IMR-90 (cell line): ENCODE measurements at regions not wholly inside any gene's neighbourhood (a gene's known extent, or its start where the extent isn't known, plus 50 kb on each side); places are given as distances from the start of the nearest gene placed in this dataset.

Experiments
- ATAC-seq: fragments of 200-7000 bp; cut with Tn5 transposase; 2 replicates; pipeline ENCODE4 v1.9.1; 2020; ENCODE audit warnings: low read depth, mild to moderate bottlenecking, moderate library complexity
- BruUV-seq: library from RNA; stranded (reverse); fragments of 400-500 nt; replicated peaks from 2 replicates; lab custom pipeline; 2021; lab: Mats Ljungman, UMichigan
- CTCF ChIA-PET: fragments of 300-600 bp; formaldehyde crosslinking; extraction: SDS; loops from one replicate; lab custom pipeline; 2021; ENCODE audit warnings: antibody characterized with exemption; lab: Yijun Ruan, JAX
- POLR2A ChIA-PET: fragments of 300-600 bp; sonication (Branson Sonifier 250); formaldehyde crosslinking; loops from one replicate; lab custom pipeline; 2022; ENCODE audit warnings: antibody characterized with exemption; ENCODE audit not compliant: unreplicated experiment; lab: Charles Lee
- DNase-seq: peaks from one replicate; pipeline ENCODE4 v3.0.0; 2013
- H2AFZ ChIP-seq: replicated peaks from 2 replicates; pipeline ENCODE3; 2013; ENCODE audit warnings: low read length, mild to moderate bottlenecking; ENCODE audit not compliant: poor library complexity
- H2AK5ac ChIP-seq: 2 replicates; pipeline ENCODE4 v1.6.1; 2013; ENCODE audit warnings: low read depth, low read length, inconsistent platforms
- H2AK9ac ChIP-seq: replicated peaks from 2 replicates; pipeline ENCODE3; 2013; ENCODE audit warnings: mild to moderate bottlenecking, low read depth, low read length, moderate library complexity; ENCODE audit not compliant: poor library complexity
- H2BK120ac ChIP-seq: 2 replicates; pipeline ENCODE4 v1.6.1; 2013; ENCODE audit warnings: low read depth, low read length, inconsistent platforms
- H2BK15ac ChIP-seq: 3 replicates; pipeline ENCODE4 v1.6.1; 2013; ENCODE audit warnings: low read depth, low read length, inconsistent platforms
- H2BK20ac ChIP-seq: 2 replicates; pipeline ENCODE4 v1.6.1; 2013; ENCODE audit warnings: low read depth, mild to moderate bottlenecking, inconsistent platforms, low read length, moderate library complexity
- H2BK5ac ChIP-seq: 2 replicates; pipeline ENCODE4 v1.6.1; 2013; ENCODE audit warnings: mild to moderate bottlenecking, low read depth, low read length, inconsistent platforms; ENCODE audit not compliant: poor library complexity, severe bottlenecking
- H3K14ac ChIP-seq: replicated peaks from 2 replicates; pipeline ENCODE4 v1.6.1; 2013; ENCODE audit warnings: low read depth, low read length, inconsistent platforms
- H3K18ac ChIP-seq: 2 replicates; pipeline ENCODE4 v1.6.1; 2013; ENCODE audit warnings: low read depth, low read length, control low read depth
- H3K23ac ChIP-seq: 2 replicates; pipeline ENCODE4 v1.6.1; 2013; ENCODE audit warnings: low read depth, low read length, inconsistent platforms
- H3K27ac ChIP-seq: 2 replicates; pipeline ENCODE4 v1.5.1; 2013; ENCODE audit warnings: mild to moderate bottlenecking, control low read depth, low read length; ENCODE audit not compliant: insufficient read depth
- H3K27me3 ChIP-seq: 2 replicates; pipeline ENCODE4 v1.6.1; 2013; ENCODE audit warnings: low read length; ENCODE audit not compliant: control insufficient read depth, insufficient read depth
- H3K36me3 ChIP-seq: 2 replicates; pipeline ENCODE4 v1.6.1; 2013; ENCODE audit warnings: low read length, mixed read lengths; ENCODE audit not compliant: control insufficient read depth, insufficient read depth
- H3K4ac ChIP-seq: 2 replicates; pipeline ENCODE4 v1.6.1; 2013; ENCODE audit warnings: low read depth, low read length, inconsistent platforms
- H3K4me1 ChIP-seq: 2 replicates; pipeline ENCODE4 v1.6.1; 2013; ENCODE audit warnings: low read length, mixed read lengths; ENCODE audit not compliant: control insufficient read depth, insufficient read depth
- H3K4me2 ChIP-seq: 2 replicates; pipeline ENCODE4 v1.6.1; 2013; ENCODE audit warnings: low read depth, mild to moderate bottlenecking, control low read depth, low read length, moderate library complexity
- H3K4me3 ChIP-seq: 2 replicates; pipeline ENCODE4 v1.5.1; 2013; ENCODE audit warnings: low read depth, mild to moderate bottlenecking, control low read depth, low read length, moderate library complexity; ENCODE audit not compliant: insufficient read depth
- H3K56ac ChIP-seq: 2 replicates; pipeline ENCODE4 v1.6.1; 2013; ENCODE audit warnings: low read length, inconsistent platforms; ENCODE audit not compliant: insufficient read depth; ENCODE audit errors: extremely low read depth
- H3K79me1 ChIP-seq, 2 experiments: 2 replicates each; pipeline ENCODE4 v1.6.1; 2013; ENCODE audit warnings: low read length in 2 of 2, inconsistent platforms in 1 of 2, low read depth in 1 of 2
- H3K9ac ChIP-seq: 2 replicates; pipeline ENCODE4 v1.6.1; 2013; ENCODE audit warnings: low read depth, low read length, control low read depth
- H3K9me1 ChIP-seq: 2 replicates; pipeline ENCODE4 v1.6.1; 2013; ENCODE audit warnings: low read length, inconsistent platforms; ENCODE audit not compliant: insufficient read depth
- H3K9me3 ChIP-seq: 2 replicates; pipeline ENCODE4 v1.6.1; 2013; ENCODE audit warnings: low read length; ENCODE audit not compliant: control insufficient read depth, insufficient read depth
- H4K20me1 ChIP-seq: 2 replicates; pipeline ENCODE4 v1.6.1; 2013; ENCODE audit warnings: low read length, inconsistent platforms; ENCODE audit not compliant: insufficient read depth
- H4K5ac ChIP-seq: 2 replicates; pipeline ENCODE4 v1.6.1; 2013; ENCODE audit warnings: mild to moderate bottlenecking, low read depth, low read length, control low read depth
- H4K8ac ChIP-seq, 2 experiments: 2 replicates each; pipeline ENCODE4 v1.6.1; 2013; ENCODE audit warnings: low read depth in 2 of 2, low read length in 2 of 2, control low read depth in 1 of 2, inconsistent platforms in 1 of 2
- H4K91ac ChIP-seq: 2 replicates; pipeline ENCODE4 v1.6.1; 2013; ENCODE audit warnings: low read depth, low read length, inconsistent platforms; ENCODE audit not compliant: insufficient read depth
- BHLHE40 ChIP-seq: fragments of 150-350 bp; IDR thresholded peaks from 2 replicates; pipeline ENCODE4 v1.6.1; 2016; ENCODE audit warnings: mild to moderate bottlenecking, low read depth, low read length
- CEBPB ChIP-seq: IDR thresholded peaks from 2 replicates; pipeline ENCODE4 v1.6.1; 2012; ENCODE audit warnings: low read depth, low read length, improper control_type of control experiment
- CHD1 ChIP-seq: IDR thresholded peaks from 2 replicates; pipeline ENCODE4 v1.6.1; 2012; ENCODE audit warnings: low read depth, low read length, improper control_type of control experiment
- FOS ChIP-seq: fragments of 150-350 bp; IDR thresholded peaks from 2 replicates; pipeline ENCODE4 v1.6.1; 2016; ENCODE audit warnings: low read depth, low read length
- MAFK ChIP-seq: IDR thresholded peaks from 2 replicates; pipeline ENCODE4 v1.6.1; 2012; ENCODE audit warnings: low read depth, low read length, improper control_type of control experiment
- MAZ ChIP-seq: IDR thresholded peaks from 2 replicates; pipeline ENCODE4 v1.6.1; 2012; ENCODE audit warnings: low read depth, mild to moderate bottlenecking, low read length, improper control_type of control experiment, moderate library complexity, borderline replicate concordance
- MXI1 ChIP-seq: IDR thresholded peaks from 2 replicates; pipeline ENCODE4 v1.6.1; 2012; ENCODE audit warnings: low read depth, mild to moderate bottlenecking, low read length, moderate library complexity, borderline replicate concordance
- NFE2L2 ChIP-seq: fragments of 150-350 bp; IDR thresholded peaks from 2 replicates; pipeline ENCODE4 v1.6.1; 2016; ENCODE audit warnings: low read depth, mild to moderate bottlenecking, low read length
- POLR2A ChIP-seq: IDR thresholded peaks from 2 replicates; pipeline ENCODE4 v1.6.1; 2012; ENCODE audit warnings: mild to moderate bottlenecking, low read depth, low read length
- RAD21 ChIP-seq: IDR thresholded peaks from 2 replicates; pipeline ENCODE4 v1.6.1; 2012; ENCODE audit warnings: low read length, improper control_type of control experiment
- RCOR1 ChIP-seq: IDR thresholded peaks from 2 replicates; pipeline ENCODE4 v1.6.1; 2012; ENCODE audit warnings: mild to moderate bottlenecking, low read length, improper control_type of control experiment; ENCODE audit not compliant: insufficient replicate concordance
- RFX5 ChIP-seq: IDR thresholded peaks from 2 replicates; pipeline ENCODE4 v1.8.0; 2012; ENCODE audit warnings: low read depth, mild to moderate bottlenecking, low read length, moderate library complexity
- SMC3 ChIP-seq: fragments of 150-350 bp; IDR thresholded peaks from 2 replicates; pipeline ENCODE4 v1.6.1; 2016; ENCODE audit warnings: low read depth, mild to moderate bottlenecking, antibody characterized with exemption, low read length, moderate library complexity
- WGBS, 2 experiments: methylation state at CpG; one replicate each; pipeline versions ENCODE4 v1.1.5 to v1.1.7; 2013; ENCODE audit warnings: missing lambda C conversion rate in 2 of 2; ENCODE audit not compliant: insufficient read length in 1 of 2; ENCODE audit errors: extremely low coverage in 2 of 2; 5-methylcytosine and 5-hydroxymethylcytosine counted together
- dilution Hi-C: fragments of 300-500 bp; cut with HindIII; formaldehyde crosslinking; loops from one replicate; pipeline ENCODE4 v1.14.3; 2018; ENCODE audit warnings: low sequenced_read_pairs; ENCODE audit not compliant: unreplicated experiment
- in situ Hi-C: fragments of 300-500 bp; cut with MboI; formaldehyde crosslinking; loops from 3 replicates; pipeline ENCODE4 v1.14.3; 2019; ENCODE audit warnings: low sequenced_read_pairs, inconsistent platforms, mixed read lengths
- intact Hi-C: fragments of 100-400 bp; cut with micrococcal nuclease; formaldehyde crosslinking; loops from 2 replicates; pipeline ENCODE4 v1.10.0; 2022
- TF ChIP-seq, protein P1 (sequence below): conservative IDR thresholded peaks from 2 replicates; pipeline ENCODE4 v1.5.1; 2012; ENCODE audit warnings: mild to moderate bottlenecking, low read depth, low read length, improper control_type of control experiment
- TF ChIP-seq, protein P2 (sequence below): fragments of 150-350 bp; IDR thresholded peaks from 2 replicates; pipeline ENCODE4 v1.6.1; 2016; ENCODE audit warnings: low read depth, mild to moderate bottlenecking, low read length, moderate library complexity, borderline replicate concordance
- TF ChIP-seq, protein P3 (sequence below): fragments of 150-350 bp; IDR thresholded peaks from 2 replicates; pipeline ENCODE4 v1.6.1; 2017; ENCODE audit warnings: mild to moderate bottlenecking, antibody characterized with exemption, low read length, low read depth

DNA sequence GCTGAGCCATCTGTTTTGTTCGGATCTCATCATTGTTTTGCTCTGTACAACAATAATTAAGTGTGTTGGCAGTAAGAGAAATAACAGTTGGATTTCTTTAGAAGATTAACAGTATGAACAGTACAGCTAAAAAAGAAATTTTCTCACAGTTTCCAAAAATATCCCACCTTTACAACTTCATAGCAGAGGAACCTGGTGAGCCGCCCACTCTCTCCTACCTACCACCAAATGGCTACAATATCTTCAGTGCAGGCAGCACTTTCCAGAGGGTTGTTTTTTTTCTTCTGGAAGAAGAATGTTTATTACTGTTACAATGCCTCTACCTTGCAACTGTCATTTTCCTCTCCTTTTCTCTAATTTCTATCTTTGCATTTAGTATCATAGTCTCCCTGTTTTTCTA, 1577.5 kb upstream of the PRR20A start:
- Histone ChIP-seq H2BK5ac (no peak overlapping the region), H4K5ac (no peak overlapping the region), H3K4me3 (no peak overlapping the region), H3K4ac (no peak overlapping the region), H4K20me1 (no peaks in the 10 kb centered on the region), H3K9ac (no peak overlapping the region), H2BK20ac (no peak overlapping the region), H3K56ac (no peak overlapping the region), H3K9me1 (no peaks in the 10 kb centered on the region), H2AFZ (no peak overlapping the region), H3K27ac (no peak overlapping the region), H3K79me1 (no peaks in the 10 kb centered on the region), H3K4me2 (no peak overlapping the region), H3K27me3 (no peaks in the 10 kb centered on the region), H3K9me3 (peaks cover 9% of the 10 kb centered on the region), H3K14ac (no peak overlapping the region), H2BK120ac (no peak overlapping the region), H3K36me3 (no peaks in the 10 kb centered on the region), H4K91ac (no peak overlapping the region), H2AK5ac (no peak overlapping the region), H4K8ac (no peak overlapping the region), H2AK9ac (no peak overlapping the region), H3K23ac (no peak overlapping the region), H2BK15ac (no peak overlapping the region), H3K18ac (no peak overlapping the region), H3K4me1 (no peaks in the 10 kb centered on the region)
- in situ Hi-C loops = no loop called here
- DNase-seq (no peak), ATAC-seq (no peak)
- ChIA-PET CTCF (no interaction called here), POLR2A (no interaction called here)
- dilution Hi-C loops = no loop called here
- WGBS, 2 experiments = no CpG with 5 or more reads among the region's 2 CpGs
- intact Hi-C loops = no loop called here
- TF ChIP-seq BHLHE40 = no peak
- TF ChIP-seq MXI1 = no peak
- no peak for TF ChIP-seq MAFK
- TF ChIP-seq, protein P1, sequence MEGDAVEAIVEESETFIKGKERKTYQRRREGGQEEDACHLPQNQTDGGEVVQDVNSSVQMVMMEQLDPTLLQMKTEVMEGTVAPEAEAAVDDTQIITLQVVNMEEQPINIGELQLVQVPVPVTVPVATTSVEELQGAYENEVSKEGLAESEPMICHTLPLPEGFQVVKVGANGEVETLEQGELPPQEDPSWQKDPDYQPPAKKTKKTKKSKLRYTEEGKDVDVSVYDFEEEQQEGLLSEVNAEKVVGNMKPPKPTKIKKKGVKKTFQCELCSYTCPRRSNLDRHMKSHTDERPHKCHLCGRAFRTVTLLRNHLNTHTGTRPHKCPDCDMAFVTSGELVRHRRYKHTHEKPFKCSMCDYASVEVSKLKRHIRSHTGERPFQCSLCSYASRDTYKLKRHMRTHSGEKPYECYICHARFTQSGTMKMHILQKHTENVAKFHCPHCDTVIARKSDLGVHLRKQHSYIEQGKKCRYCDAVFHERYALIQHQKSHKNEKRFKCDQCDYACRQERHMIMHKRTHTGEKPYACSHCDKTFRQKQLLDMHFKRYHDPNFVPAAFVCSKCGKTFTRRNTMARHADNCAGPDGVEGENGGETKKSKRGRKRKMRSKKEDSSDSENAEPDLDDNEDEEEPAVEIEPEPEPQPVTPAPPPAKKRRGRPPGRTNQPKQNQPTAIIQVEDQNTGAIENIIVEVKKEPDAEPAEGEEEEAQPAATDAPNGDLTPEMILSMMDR = no peak
- TF ChIP-seq RCOR1 = no peak
- TF ChIP-seq RAD21 = no peak
- TF ChIP-seq, protein P2, sequence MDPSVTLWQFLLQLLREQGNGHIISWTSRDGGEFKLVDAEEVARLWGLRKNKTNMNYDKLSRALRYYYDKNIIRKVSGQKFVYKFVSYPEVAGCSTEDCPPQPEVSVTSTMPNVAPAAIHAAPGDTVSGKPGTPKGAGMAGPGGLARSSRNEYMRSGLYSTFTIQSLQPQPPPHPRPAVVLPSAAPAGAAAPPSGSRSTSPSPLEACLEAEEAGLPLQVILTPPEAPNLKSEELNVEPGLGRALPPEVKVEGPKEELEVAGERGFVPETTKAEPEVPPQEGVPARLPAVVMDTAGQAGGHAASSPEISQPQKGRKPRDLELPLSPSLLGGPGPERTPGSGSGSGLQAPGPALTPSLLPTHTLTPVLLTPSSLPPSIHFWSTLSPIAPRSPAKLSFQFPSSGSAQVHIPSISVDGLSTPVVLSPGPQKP = no peak
- TF ChIP-seq, protein P3, sequence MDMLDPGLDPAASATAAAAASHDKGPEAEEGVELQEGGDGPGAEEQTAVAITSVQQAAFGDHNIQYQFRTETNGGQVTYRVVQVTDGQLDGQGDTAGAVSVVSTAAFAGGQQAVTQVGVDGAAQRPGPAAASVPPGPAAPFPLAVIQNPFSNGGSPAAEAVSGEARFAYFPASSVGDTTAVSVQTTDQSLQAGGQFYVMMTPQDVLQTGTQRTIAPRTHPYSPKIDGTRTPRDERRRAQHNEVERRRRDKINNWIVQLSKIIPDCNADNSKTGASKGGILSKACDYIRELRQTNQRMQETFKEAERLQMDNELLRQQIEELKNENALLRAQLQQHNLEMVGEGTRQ = no peak
- no peak for TF ChIP-seq RFX5
- no peak for TF ChIP-seq FOS
- TF ChIP-seq NFE2L2 = no peak
- TF ChIP-seq SMC3 = no peak
- TF ChIP-seq CEBPB = no peak
- TF ChIP-seq CHD1 = no peak
- TF ChIP-seq POLR2A = no peak
- TF ChIP-seq MAZ = no peak
- no TSS peak for BruUV-seq
